B cell (primary cell): ENCODE measurements at regions not wholly inside any gene's neighbourhood (a gene's known extent, or its start where the extent isn't known, plus 50 kb on each side); places are given as distances from the start of the nearest gene placed in this dataset.

Experiments
- ATAC-seq: fragments of 200-7000 bp; cut with Tn5 transposase; one replicate; pipeline ENCODE4 v1.10.0; 2021; ENCODE audit warnings: low read depth, mild to moderate bottlenecking, moderate number of reproducible peaks, moderate library complexity
- CTCF ChIA-PET: fragments of 350-600 bp; sonication (Branson Sonifier 250); formaldehyde crosslinking; loops from one replicate; lab custom pipeline; 2021; ENCODE audit warnings: antibody characterized with exemption, inconsistent platforms; lab: Charles Lee
- POLR2A ChIA-PET: fragments of 350-600 bp; sonication (Branson Sonifier 250); formaldehyde crosslinking; loops from one replicate; lab custom pipeline; 2021; ENCODE audit warnings: antibody characterized with exemption; lab: Charles Lee
- DNase-seq: peaks from one replicate; pipeline ENCODE4 v3.0.0; 2013
- H2AFZ ChIP-seq: 2 replicates; pipeline ENCODE4 v1.6.1; 2012; ENCODE audit warnings: mild to moderate bottlenecking, low read depth, low read length; ENCODE audit not compliant: insufficient read depth, poor library complexity, severe bottlenecking
- H3K27ac ChIP-seq, 2 donors: 1 replicate in 1 of 2; 2 replicates in 1 of 2; pipeline ENCODE4 v1.5.1; 2012 to 2013; ENCODE audit warnings: low read length in 2 of 2, mild to moderate bottlenecking in 2 of 2, moderate library complexity in 1 of 2
- H3K27me3 ChIP-seq, 4 experiments: fragments of 200-600 bp in 1 of 4; sonication (generic) in 1 of 4; replicated peaks in 1 of 4; 1 replicate in 2 of 4; 2 replicates in 2 of 4; pipeline versions ENCODE4 v1.6.1 to v1.7.0; 2013 to 2016; ENCODE audit warnings: low read length in 3 of 4, mild to moderate bottlenecking in 2 of 4, mixed read lengths in 1 of 4, moderate library complexity in 1 of 4; ENCODE audit not compliant: insufficient read depth in 4 of 4, control insufficient read depth in 3 of 4; ENCODE audit errors: control extremely low read depth in 1 of 4
- H3K36me3 ChIP-seq, 2 experiments: replicated peaks in 1 of 2; 1 replicate in 1 of 2; 2 replicates in 1 of 2; pipeline versions ENCODE4 v1.6.1 to v1.7.1; 2013; ENCODE audit warnings: low read length in 1 of 2; ENCODE audit not compliant: insufficient read depth in 2 of 2, control insufficient read depth in 1 of 2; ENCODE audit errors: control extremely low read depth in 1 of 2, extremely low read depth in 1 of 2
- H3K4me1 ChIP-seq, 2 donors: fragments of 200-600 bp in 1 of 2; sonication (generic) in 1 of 2; 1 replicate in 1 of 2; 2 replicates in 1 of 2; pipeline versions ENCODE4 v1.5.1 to v1.6.1; 2013 to 2017; ENCODE audit warnings: low read length in 2 of 2; ENCODE audit not compliant: control insufficient read depth in 2 of 2, insufficient read depth in 2 of 2
- H3K4me2 ChIP-seq: replicated peaks from 2 replicates; pipeline ENCODE3; 2012; ENCODE audit warnings: mild to moderate bottlenecking, low read depth, low read length; ENCODE audit not compliant: poor library complexity, severe bottlenecking
- H3K4me3 ChIP-seq, 5 experiments: fragments of 200-600 bp in 1 of 5; sonication (generic) in 1 of 5; 1 replicate in 3 of 5; 2 replicates in 2 of 5; pipeline versions ENCODE4 v1.5.1 to v1.7.0; 2011 to 2016; ENCODE audit warnings: low read length in 4 of 5, mild to moderate bottlenecking in 4 of 5, low read depth in 2 of 5, control low read depth in 1 of 5, moderate library complexity in 1 of 5; ENCODE audit not compliant: insufficient read depth in 1 of 5; ENCODE audit errors: control extremely low read depth in 1 of 5, extremely low read depth in 1 of 5
- H3K79me2 ChIP-seq: fragments of 200-600 bp; sonication (generic); one replicate; pipeline ENCODE4 v1.6.0; 2016; ENCODE audit warnings: low read length; ENCODE audit not compliant: control insufficient read depth, insufficient read depth
- H3K9ac ChIP-seq: fragments of 200-600 bp; sonication (generic); 2 replicates; pipeline ENCODE4 v1.6.1; 2017; ENCODE audit warnings: mild to moderate bottlenecking, low read length, moderate library complexity
- H3K9me3 ChIP-seq, 3 donors: one replicate each; pipeline versions ENCODE4 v1.6.1 to v1.7.1; 2013; ENCODE audit warnings: low read length in 2 of 3; ENCODE audit not compliant: control insufficient read depth in 2 of 3, insufficient read depth in 1 of 3; ENCODE audit errors: control extremely low read depth in 1 of 3
- H4K20me1 ChIP-seq: 2 replicates; pipeline ENCODE4 v1.6.0; 2012; ENCODE audit warnings: mild to moderate bottlenecking, low read length; ENCODE audit not compliant: insufficient read depth, control insufficient read depth, poor library complexity, severe bottlenecking
- H3K27ac Mint-ChIP-seq: one replicate; pipeline ENCODE4 v1.8.0; 2021; ENCODE audit warnings: mixed read lengths
- H3K27me3 Mint-ChIP-seq: one replicate; pipeline ENCODE4 v1.8.0; 2021; ENCODE audit warnings: mixed read lengths
- H3K4me1 Mint-ChIP-seq: one replicate; pipeline ENCODE4 v1.8.0; 2021; ENCODE audit warnings: mixed read lengths
- H3K4me3 Mint-ChIP-seq: one replicate; pipeline ENCODE4 v1.8.0; 2021; ENCODE audit warnings: mixed read lengths
- H3K9me3 Mint-ChIP-seq: one replicate; pipeline ENCODE4 v1.8.0; 2022; ENCODE audit warnings: mixed read lengths; ENCODE audit not compliant: insufficient read depth
- EZH2 ChIP-seq: IDR thresholded peaks from 2 replicates; pipeline ENCODE4 v1.6.1; 2012; ENCODE audit warnings: borderline replicate concordance, low read depth, mild to moderate bottlenecking, moderate library complexity, low read length; ENCODE audit not compliant: insufficient read depth, poor library complexity, severe bottlenecking
- WGBS: methylation state at CpG from one replicate; pipeline ENCODE4 v1.1.5; 2013; ENCODE audit warnings: missing lambda C conversion rate; ENCODE audit not compliant: insufficient coverage; 5-methylcytosine and 5-hydroxymethylcytosine counted together
- intact Hi-C: fragments of 100-400 bp; cut with micrococcal nuclease; formaldehyde crosslinking; loops from one replicate; pipeline ENCODE4 v1.10.0; 2022
- TF ChIP-seq, protein P1 (sequence below): fragments of 200-600 bp; IDR thresholded peaks from one replicate; pipeline ENCODE4 v1.8.0; 2022; ENCODE audit warnings: antibody characterized with exemption, mild to moderate bottlenecking

DNA sequence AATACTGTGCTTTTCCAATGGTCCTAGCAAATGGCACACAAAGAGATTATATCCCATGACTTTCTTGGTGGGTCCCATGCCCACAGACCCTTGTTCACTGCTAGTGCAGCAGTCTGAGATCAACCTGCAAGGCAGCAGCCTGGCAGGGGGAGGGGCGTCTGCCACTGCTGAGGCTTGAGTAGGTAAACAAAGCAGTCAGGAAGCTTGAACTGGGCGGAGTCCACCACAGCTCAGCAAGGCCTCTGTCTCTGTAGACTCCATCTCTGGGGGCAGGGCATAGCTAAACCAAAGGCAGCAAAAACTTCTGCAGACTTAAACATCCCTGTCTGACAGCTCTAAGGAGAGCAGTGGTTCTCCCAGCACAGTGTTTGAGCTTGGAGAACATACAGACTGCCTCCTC is 82.9 kb downstream of the ZNF737 start:
- no peak overlapping the region for H2AFZ ChIP-seq
- WGBS = 76% methylated on average over 2 of the region's 2 CpGs
- H4K20me1 ChIP-seq = no peaks in the 10 kb centered on the region
- H3K27ac Mint-ChIP-seq = no peak overlapping the region
- ChIA-PET POLR2A (no interaction called here), CTCF (no interaction called here)
- no peak overlapping the region for H3K27ac ChIP-seq
- H3K36me3 ChIP-seq = no peaks in the 10 kb centered on the region
- H3K9me3 Mint-ChIP-seq = peaks cover 20% of the 10 kb centered on the region
- H3K9me3 ChIP-seq = peaks cover 0 to 20% (median 2%) of the 10 kb centered on the region in 3 donors
- H3K27me3 Mint-ChIP-seq = no peaks in the 10 kb centered on the region
- H3K9ac ChIP-seq = no peak overlapping the region
- H3K4me3 Mint-ChIP-seq = no peak overlapping the region
- no peaks in the 10 kb centered on the region for H3K27me3 ChIP-seq
- DNase-seq = no peak
- peaks cover 0 to 6% of the 10 kb centered on the region in 2 donors for H3K4me1 ChIP-seq
- no peak overlapping the region for H3K4me2 ChIP-seq
- H3K79me2 ChIP-seq = no peaks in the 10 kb centered on the region
- intact Hi-C loops = no loop called here
- ATAC-seq = no peak
- TF ChIP-seq, protein P1, sequence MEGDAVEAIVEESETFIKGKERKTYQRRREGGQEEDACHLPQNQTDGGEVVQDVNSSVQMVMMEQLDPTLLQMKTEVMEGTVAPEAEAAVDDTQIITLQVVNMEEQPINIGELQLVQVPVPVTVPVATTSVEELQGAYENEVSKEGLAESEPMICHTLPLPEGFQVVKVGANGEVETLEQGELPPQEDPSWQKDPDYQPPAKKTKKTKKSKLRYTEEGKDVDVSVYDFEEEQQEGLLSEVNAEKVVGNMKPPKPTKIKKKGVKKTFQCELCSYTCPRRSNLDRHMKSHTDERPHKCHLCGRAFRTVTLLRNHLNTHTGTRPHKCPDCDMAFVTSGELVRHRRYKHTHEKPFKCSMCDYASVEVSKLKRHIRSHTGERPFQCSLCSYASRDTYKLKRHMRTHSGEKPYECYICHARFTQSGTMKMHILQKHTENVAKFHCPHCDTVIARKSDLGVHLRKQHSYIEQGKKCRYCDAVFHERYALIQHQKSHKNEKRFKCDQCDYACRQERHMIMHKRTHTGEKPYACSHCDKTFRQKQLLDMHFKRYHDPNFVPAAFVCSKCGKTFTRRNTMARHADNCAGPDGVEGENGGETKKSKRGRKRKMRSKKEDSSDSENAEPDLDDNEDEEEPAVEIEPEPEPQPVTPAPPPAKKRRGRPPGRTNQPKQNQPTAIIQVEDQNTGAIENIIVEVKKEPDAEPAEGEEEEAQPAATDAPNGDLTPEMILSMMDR = no peak
- TF ChIP-seq EZH2 = no peak
- no peak overlapping the region for H3K4me3 ChIP-seq
- H3K4me1 Mint-ChIP-seq = peaks cover 1% of the 10 kb centered on the region

DNA sequence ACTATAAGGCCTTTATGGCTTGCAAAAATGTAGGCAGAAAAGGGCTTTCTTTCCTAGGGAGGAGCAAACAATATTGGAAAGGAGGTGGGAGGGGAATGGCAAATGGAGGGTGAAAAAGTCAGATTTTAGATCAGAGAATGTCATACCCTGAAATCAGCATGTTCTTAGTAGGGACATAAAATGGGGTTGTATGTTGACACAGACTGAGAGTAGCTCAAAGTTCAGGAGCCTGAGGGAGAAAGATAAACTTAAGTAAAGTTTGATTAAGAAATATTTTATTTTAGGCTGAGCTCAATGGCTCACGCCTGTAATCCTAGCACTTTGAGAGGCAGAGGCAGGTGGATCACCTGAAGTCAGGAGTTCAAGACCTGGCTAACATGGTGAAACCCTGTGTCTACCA is 83.8 kb downstream of the ZNF737 start:
- peaks cover 0 to 23% (median 2%) of the 10 kb centered on the region in 3 donors for H3K9me3 ChIP-seq
- no peaks in the 10 kb centered on the region for H3K36me3 ChIP-seq
- TF ChIP-seq, protein P1 = no peak
- TF ChIP-seq EZH2 = no peak
- no peak overlapping the region for H3K9ac ChIP-seq
- POLR2A ChIA-PET = no interaction called here
- WGBS = 86% methylated on average over 1 of the region's 1 CpG
- H3K27me3 ChIP-seq = no peaks in the 10 kb centered on the region
- Mint-ChIP-seq H3K9me3 (peaks cover 23% of the 10 kb centered on the region), H3K4me3 (no peak overlapping the region), H3K27ac (no peak overlapping the region), H3K27me3 (no peaks in the 10 kb centered on the region), H3K4me1 (peaks cover 1% of the 10 kb centered on the region)
- H3K4me1 ChIP-seq = peaks cover 0 to 6% of the 10 kb centered on the region in 2 donors
- H3K4me2 ChIP-seq = no peak overlapping the region
- H4K20me1 ChIP-seq = no peaks in the 10 kb centered on the region
- DNase-seq (no peak), ATAC-seq (no peak)
- no peaks in the 10 kb centered on the region for H3K79me2 ChIP-seq
- H3K4me3 ChIP-seq = no peak overlapping the region
- no peak overlapping the region for H3K27ac ChIP-seq
- H2AFZ ChIP-seq = no peak overlapping the region
- CTCF ChIA-PET = no interaction called here
- intact Hi-C loops = no loop called here
